Uterus (tissue), 2 donors: ENCODE measurements at regions not wholly inside any gene's neighbourhood (a gene's known extent, or its start where the extent isn't known, plus 50 kb on each side); places are given as distances from the start of the nearest gene placed in this dataset.

Experiments used
- POLR2A ChIP-seq, 2 donors: fragments of 450-650 bp; IDR thresholded peaks; one replicate each; pipeline ENCODE4 v1.6.1; 2016; ENCODE audit warnings: antibody characterized with exemption in 2 of 2, mild to moderate bottlenecking in 1 of 2, moderate library complexity in 1 of 2
- TF ChIP-seq, protein P1 (sequence below), 4 experiments: fragments of 200-600 bp in 2 of 4; fragments of 450-650 bp in 2 of 4; sonication (generic) in 2 of 4; IDR thresholded peaks; one replicate each; pipeline ENCODE4 v1.5.1; 2016 to 2019; ENCODE audit warnings: antibody characterized with exemption in 4 of 4, mild to moderate bottlenecking in 2 of 4, moderate library complexity in 1 of 4

DNA sequence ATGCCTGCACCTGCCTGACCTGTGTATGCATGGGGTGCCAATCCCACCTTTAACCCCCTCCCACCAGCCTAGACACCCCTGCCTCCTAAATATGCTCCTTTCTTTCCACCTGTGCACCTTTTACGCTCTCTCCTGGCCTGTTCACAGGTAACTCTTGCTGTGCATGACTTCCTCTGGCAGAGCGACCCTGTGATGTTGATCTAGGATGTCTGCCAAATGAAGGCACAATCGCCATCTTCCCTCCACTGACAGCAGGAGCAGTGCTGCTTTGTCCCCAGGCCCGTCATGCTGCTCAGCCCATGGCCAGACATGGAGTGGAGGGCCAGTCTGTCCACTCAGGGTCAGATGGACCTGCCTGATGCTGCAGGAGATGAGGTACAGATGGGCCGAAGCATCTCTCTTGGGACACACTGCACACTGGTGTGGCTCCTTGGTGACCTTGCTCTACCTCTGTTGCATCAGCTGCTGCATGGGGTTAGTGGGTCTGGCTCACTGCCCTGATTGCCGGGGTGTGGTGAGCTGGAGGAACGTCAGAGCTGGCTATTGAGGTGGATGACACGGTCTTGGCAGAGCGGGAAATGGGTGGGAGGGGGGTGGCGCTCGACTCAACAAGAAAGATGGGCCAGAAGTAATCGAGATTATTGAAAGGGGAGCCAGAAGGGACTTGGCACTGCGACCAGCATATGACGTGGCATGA, 101.7 kb upstream of the PITX1 start:
- TF ChIP-seq, protein P1, sequence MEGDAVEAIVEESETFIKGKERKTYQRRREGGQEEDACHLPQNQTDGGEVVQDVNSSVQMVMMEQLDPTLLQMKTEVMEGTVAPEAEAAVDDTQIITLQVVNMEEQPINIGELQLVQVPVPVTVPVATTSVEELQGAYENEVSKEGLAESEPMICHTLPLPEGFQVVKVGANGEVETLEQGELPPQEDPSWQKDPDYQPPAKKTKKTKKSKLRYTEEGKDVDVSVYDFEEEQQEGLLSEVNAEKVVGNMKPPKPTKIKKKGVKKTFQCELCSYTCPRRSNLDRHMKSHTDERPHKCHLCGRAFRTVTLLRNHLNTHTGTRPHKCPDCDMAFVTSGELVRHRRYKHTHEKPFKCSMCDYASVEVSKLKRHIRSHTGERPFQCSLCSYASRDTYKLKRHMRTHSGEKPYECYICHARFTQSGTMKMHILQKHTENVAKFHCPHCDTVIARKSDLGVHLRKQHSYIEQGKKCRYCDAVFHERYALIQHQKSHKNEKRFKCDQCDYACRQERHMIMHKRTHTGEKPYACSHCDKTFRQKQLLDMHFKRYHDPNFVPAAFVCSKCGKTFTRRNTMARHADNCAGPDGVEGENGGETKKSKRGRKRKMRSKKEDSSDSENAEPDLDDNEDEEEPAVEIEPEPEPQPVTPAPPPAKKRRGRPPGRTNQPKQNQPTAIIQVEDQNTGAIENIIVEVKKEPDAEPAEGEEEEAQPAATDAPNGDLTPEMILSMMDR (IDR thresholded peaks at IDR 0.05): no peak
- TF ChIP-seq POLR2A (IDR thresholded peaks at IDR 0.05): no peak
